NCI-H69 (cell line): ENCODE measurements at regions not wholly inside any gene's neighbourhood (a gene's known extent, or its start where the extent isn't known, plus 50 kb on each side); places are given as distances from the start of the nearest gene placed in this dataset.
"Not testable (repeated sequence)": the region's sequence is repeated elsewhere in the genome, so short reads cannot be mapped to it uniquely, and the experiment has no call there.

ENCODE experiments used
- DNase-seq: peaks from one replicate; lab custom pipeline; 2025; lab: John Stamatoyannopoulos, UW

GRCh38 chr4:170589597-170590191, 499.9 kb upstream of the AADAT start:
- peak; percentile 38 for DNase-seq

- DNase-seq, result no peak
These were observed 492.2 kb upstream of the AADAT start for GRCh38 chr4:170581969-170582368.

GRCh38 chr4:170581322-170581721, 491.6 kb upstream of the AADAT start:
- no peak for DNase-seq

- no peak for DNase-seq
These were observed 490.9 kb upstream of the AADAT start for GRCh38 chr4:170580651-170581050.

- no peak for DNase-seq
These were observed 449.2 kb upstream of the AADAT start for GRCh38 chr4:170538821-170539473.

GRCh38 chr4:170529748-170530722, 440.3 kb upstream of the AADAT start:
- no peak for DNase-seq

- no peak for DNase-seq
These were observed 436.7 kb upstream of the AADAT start for GRCh38 chr4:170526471-170526870.

GRCh38 chr4:170522427-170522970, 432.7 kb upstream of the AADAT start:
- DNase-seq, result no peak

GRCh38 chr4:170497689-170498088, 407.9 kb upstream of the AADAT start:
- no peak for DNase-seq

- DNase-seq, result peak; percentile 20
These were observed 407.4 kb upstream of the AADAT start for GRCh38 chr4:170497112-170497511.

- no peak for DNase-seq
These were observed 402.2 kb upstream of the AADAT start for GRCh38 chr4:170491981-170492380.

GRCh38 chr4:170476351-170476750, 386.6 kb upstream of the AADAT start:
- DNase-seq, result peak; percentile 1

GRCh38 chr4:170465429-170465828, 375.7 kb upstream of the AADAT start:
- DNase-seq, result no peak

GRCh38 chr4:170464614-170465197, 374.9 kb upstream of the AADAT start:
- no peak for DNase-seq

GRCh38 chr4:170446782-170447181, 357.0 kb upstream of the AADAT start:
- DNase-seq, result no peak

GRCh38 chr4:170441146-170441545, 351.4 kb upstream of the AADAT start:
- not testable (repeated sequence) for DNase-seq

- no peak for DNase-seq
These were observed 339.2 kb upstream of the AADAT start for GRCh38 chr4:170428929-170429328.

- peak; percentile 59 for DNase-seq
These were observed 335.9 kb upstream of the AADAT start for GRCh38 chr4:170425521-170426143.

- DNase-seq, result no peak
These were observed 335.3 kb upstream of the AADAT start for GRCh38 chr4:170425040-170425439.

GRCh38 chr4:170423137-170423536, 333.4 kb upstream of the AADAT start:
- DNase-seq, result no peak

- DNase-seq, result peak; percentile 79
These were observed 330.5 kb upstream of the AADAT start for GRCh38 chr4:170420255-170420693.

GRCh38 chr4:170414961-170415360, 325.2 kb upstream of the AADAT start:
- no peak for DNase-seq
